CD4-positive, alpha-beta T cell (primary cell): ENCODE measurements at regions not wholly inside any gene's neighbourhood (a gene's known extent, or its start where the extent isn't known, plus 50 kb on each side); places are given as distances from the start of the nearest gene placed in this dataset.

Source experiments
- ATAC-seq: fragments of 200-7000 bp; cut with Tn5 transposase; one replicate; pipeline ENCODE4 v1.10.0; 2022; ENCODE audit warnings: mild to moderate bottlenecking; ENCODE audit not compliant: poor library complexity
- CTCF ChIA-PET: fragments of 350-600 bp; sonication (Branson Sonifier 250); formaldehyde crosslinking; loops from one replicate; lab custom pipeline; 2021; ENCODE audit warnings: antibody characterized with exemption, inconsistent platforms; lab: Charles Lee
- POLR2A ChIA-PET: fragments of 350-600 bp; sonication (Branson Sonifier 250); formaldehyde crosslinking; loops from one replicate; lab custom pipeline; 2021; ENCODE audit warnings: antibody characterized with exemption, inconsistent platforms; lab: Charles Lee
- DNase-seq, 14 experiments: peaks; one replicate each; pipeline ENCODE4 v3.0.0-alpha.2; 2013 to 2020; ENCODE audit warnings: mixed read lengths in 2 of 14
- H3K27ac ChIP-seq, 2 donors: one replicate each; pipeline versions ENCODE4 v1.5.1 to v1.7.0; 2013; ENCODE audit warnings: low read length in 2 of 2, low read depth in 1 of 2, mild to moderate bottlenecking in 1 of 2
- H3K27me3 ChIP-seq, 2 experiments: 1 replicate in 1 of 2; 2 replicates in 1 of 2; pipeline versions ENCODE4 v1.6.1 to v1.7.0; 2013; ENCODE audit warnings: low read length in 2 of 2, control low read depth in 1 of 2, mild to moderate bottlenecking in 1 of 2, moderate library complexity in 1 of 2; ENCODE audit not compliant: insufficient read depth in 2 of 2, control insufficient read depth in 1 of 2
- H3K36me3 ChIP-seq: one replicate; pipeline ENCODE4 v1.6.1; 2013; ENCODE audit warnings: low read length, control low read depth; ENCODE audit not compliant: insufficient read depth
- H3K4me1 ChIP-seq: one replicate; pipeline ENCODE4 v1.6.1; 2013; ENCODE audit warnings: low read length, control low read depth; ENCODE audit not compliant: insufficient read depth
- H3K4me3 ChIP-seq: one replicate; pipeline ENCODE4 v1.5.1; 2013; ENCODE audit warnings: mild to moderate bottlenecking, low read length, moderate library complexity
- H3K9me3 ChIP-seq, 2 experiments: 1 replicate in 1 of 2; 2 replicates in 1 of 2; pipeline versions ENCODE4 v1.6.1 to v1.7.0; 2013; ENCODE audit warnings: low read length in 2 of 2, mild to moderate bottlenecking in 2 of 2, control low read depth in 1 of 2, moderate library complexity in 1 of 2; ENCODE audit not compliant: control insufficient read depth in 1 of 2, insufficient read depth in 1 of 2
- H3K27ac Mint-ChIP-seq: one replicate; pipeline ENCODE4 v1.8.0; 2020; ENCODE audit warnings: mixed read lengths
- H3K27me3 Mint-ChIP-seq: one replicate; pipeline ENCODE4 v1.8.0; 2021; ENCODE audit warnings: mixed read lengths
- H3K36me3 Mint-ChIP-seq: one replicate; pipeline ENCODE4 v1.8.0; 2021; ENCODE audit warnings: low read depth, mixed read lengths
- H3K4me1 Mint-ChIP-seq: one replicate; pipeline ENCODE4 v1.8.0; 2021; ENCODE audit warnings: low read depth, mixed read lengths
- H3K4me3 Mint-ChIP-seq: one replicate; pipeline ENCODE4 v1.8.0; 2020; ENCODE audit warnings: mild to moderate bottlenecking, mixed read lengths
- H3K9me3 Mint-ChIP-seq: one replicate; pipeline ENCODE4 v1.8.0; 2020; ENCODE audit warnings: mixed read lengths
- CTCF ChIP-seq: fragments of 200-600 bp; IDR thresholded peaks from one replicate; pipeline ENCODE4 v1.8.0; 2022; ENCODE audit warnings: antibody characterized with exemption, mild to moderate bottlenecking
- intact Hi-C, 2 experiments: fragments of 100-400 bp; cut with DNase I in 1 of 2; cut with micrococcal nuclease in 1 of 2; formaldehyde crosslinking; loops; one replicate each; pipeline versions ENCODE4 v1.15.1 to v1.9.0; 2023 to 2025; cut with DNase I, micrococcal nuclease

GRCh38 chr5:93355691-93356090 is 225.3 kb downstream of the NR2F1-AS1 start:
- Mint-ChIP-seq H3K36me3 (no peaks in the 10 kb centered on the region), H3K9me3 (peaks cover 2% of the 10 kb centered on the region), H3K4me1 (no peaks in the 10 kb centered on the region), H3K27ac (no peak overlapping the region), H3K27me3 (no peaks in the 10 kb centered on the region), H3K4me3 (no peak overlapping the region)
- ATAC-seq (no peak), DNase-seq (no peak)
- Histone ChIP-seq H3K9me3 (peaks cover 0 to 3% of the 10 kb centered on the region in 2 experiments), H3K4me3 (no peak overlapping the region), H3K36me3 (no peaks in the 10 kb centered on the region), H3K4me1 (no peaks in the 10 kb centered on the region), H3K27ac (no peak overlapping the region), H3K27me3 (no peaks in the 10 kb centered on the region)
- TF ChIP-seq CTCF: no peak
- intact Hi-C loops: no loop called here
- POLR2A ChIA-PET: no interaction called here
- CTCF ChIA-PET: no interaction called here

- no peaks in the 10 kb centered on the region for H3K27me3 ChIP-seq
- Mint-ChIP-seq H3K27ac (no peak overlapping the region), H3K9me3 (peaks cover 2% of the 10 kb centered on the region), H3K27me3 (no peaks in the 10 kb centered on the region), H3K36me3 (no peaks in the 10 kb centered on the region), H3K4me3 (no peak overlapping the region), H3K4me1 (no peaks in the 10 kb centered on the region)
- no peak overlapping the region for H3K27ac ChIP-seq
- ChIA-PET CTCF (no interaction called here), POLR2A (no interaction called here)
- H3K9me3 ChIP-seq: peaks cover 0 to 18% of the 10 kb centered on the region in 2 experiments
- no peaks in the 10 kb centered on the region for H3K4me1 ChIP-seq
- no peak for ATAC-seq
- H3K36me3 ChIP-seq: no peaks in the 10 kb centered on the region
- intact Hi-C loops: no loop called here
- TF ChIP-seq CTCF: no peak
- no peak for DNase-seq
- no peak overlapping the region for H3K4me3 ChIP-seq
Observed at GRCh38 chr5:93352186-93352585, 228.8 kb downstream of the NR2F1-AS1 start.

- intact Hi-C loops: no loop called here
- Histone ChIP-seq H3K27me3 (no peaks in the 10 kb centered on the region), H3K4me3 (no peak overlapping the region), H3K4me1 (no peaks in the 10 kb centered on the region), H3K27ac (no peak overlapping the region), H3K9me3 (peaks cover 0 to 18% of the 10 kb centered on the region in 2 experiments), H3K36me3 (no peaks in the 10 kb centered on the region)
- DNase-seq: no peak
- H3K27ac Mint-ChIP-seq: no peak overlapping the region
- ChIA-PET CTCF (no interaction called here), POLR2A (no interaction called here)
- ATAC-seq: no peak
- no peaks in the 10 kb centered on the region for H3K4me1 Mint-ChIP-seq
- peaks cover 2% of the 10 kb centered on the region for H3K9me3 Mint-ChIP-seq
- TF ChIP-seq CTCF: no peak
- no peaks in the 10 kb centered on the region for H3K27me3 Mint-ChIP-seq
- no peak overlapping the region for H3K4me3 Mint-ChIP-seq
- no peaks in the 10 kb centered on the region for H3K36me3 Mint-ChIP-seq
Observed at GRCh38 chr5:93349613-93350012, 231.4 kb downstream of the NR2F1-AS1 start.
